GM12878 (cell line): ENCODE measurements at regions not wholly inside any gene's neighbourhood (a gene's known extent, or its start where the extent isn't known, plus 50 kb on each side); places are given as distances from the start of the nearest gene placed in this dataset.

ENCODE experiments used
- ATAC-seq: fragments of 200-7000 bp; cut with Tn5 transposase; 3 replicates; pipeline ENCODE4 v1.9.1; 2020; ENCODE audit warnings: mild to moderate bottlenecking, moderate library complexity
- BruUV-seq: library from RNA; stranded (reverse); fragments of 400-500 nt; replicated peaks from 2 replicates; lab custom pipeline; 2021; lab: Mats Ljungman, UMichigan
- CTCF ChIA-PET: fragments of 300-600 bp; sonication (Branson Sonifier 250); formaldehyde crosslinking; extraction: SDS; loops from one replicate; lab custom pipeline; 2021; ENCODE audit warnings: inconsistent platforms; lab: Yijun Ruan, JAX
- POLR2A ChIA-PET: fragments of 350-600 bp; formaldehyde crosslinking; extraction: SDS; loops from one replicate; lab custom pipeline; 2021; ENCODE audit warnings: inconsistent platforms; lab: Charles Lee
- RAD21 ChIA-PET: fragments of 300-600 bp; sonication (Branson Sonifier 250); formaldehyde crosslinking; loops from one replicate; lab custom pipeline; 2023; ENCODE audit warnings: antibody characterized with exemption; ENCODE audit not compliant: unreplicated experiment; lab: Charles Lee
- SMC1A ChIA-PET: fragments of 300-600 bp; sonication (Branson Sonifier 250); formaldehyde crosslinking; loops from one replicate; lab custom pipeline; 2023; ENCODE audit not compliant: unreplicated experiment, uncharacterized antibody; lab: Charles Lee
- DNase-seq: peaks from one replicate; pipeline ENCODE4 v3.0.0-alpha.2; 2011; ENCODE audit warnings: low read depth, low spot score
- FAIRE-seq: peaks from 3 replicates; lab custom pipeline; 2011; peaks lifted over from hg19 to GRCh38; lab: Jason Lieb, UNC
- H2AFZ ChIP-seq: 2 replicates; pipeline ENCODE4 v1.6.0; 2011; ENCODE audit warnings: low read depth, low read length, control low read depth; ENCODE audit not compliant: control insufficient read depth
- H3K27ac ChIP-seq: 2 replicates; pipeline ENCODE4 v1.5.1; 2011; ENCODE audit warnings: control low read depth; ENCODE audit not compliant: control insufficient read depth, insufficient read depth
- H3K27me3 ChIP-seq, 2 experiments: replicated peaks in 1 of 2; 2 replicates each; pipeline versions ENCODE4 v1.6.0 to v1.6.1; 2011; ENCODE audit warnings: low read length in 1 of 2; ENCODE audit not compliant: control insufficient read depth in 2 of 2, insufficient read depth in 2 of 2
- H3K36me3 ChIP-seq, 2 experiments: 2 replicates each; pipeline ENCODE4 v1.5.1; 2011; ENCODE audit warnings: low read length in 1 of 2; ENCODE audit not compliant: control insufficient read depth in 2 of 2, insufficient read depth in 2 of 2
- H3K4me1 ChIP-seq: 2 replicates; pipeline ENCODE4 v1.6.1; 2011; ENCODE audit warnings: mild to moderate bottlenecking, low read length, moderate library complexity, mixed read lengths; ENCODE audit not compliant: control insufficient read depth, insufficient read depth
- H3K4me2 ChIP-seq: 2 replicates; pipeline ENCODE4 v1.6.0; 2011; ENCODE audit warnings: control low read depth; ENCODE audit not compliant: control insufficient read depth, insufficient read depth
- H3K4me3 ChIP-seq: fragments of 200-600 bp; sonication (generic); 2 replicates; pipeline ENCODE4 v1.5.1; 2016
- H3K79me2 ChIP-seq: 2 replicates; pipeline ENCODE4 v1.6.0; 2011; ENCODE audit warnings: low read length; ENCODE audit not compliant: control insufficient read depth, insufficient read depth
- H3K9ac ChIP-seq: 2 replicates; pipeline ENCODE4 v1.8.0; 2011; ENCODE audit warnings: low read length, control low read depth, mixed read lengths; ENCODE audit not compliant: control insufficient read depth, insufficient read depth
- H3K9me3 ChIP-seq: replicated peaks from 3 replicates; pipeline ENCODE4 v1.5.1; 2011; ENCODE audit warnings: mild to moderate bottlenecking, low read length; ENCODE audit not compliant: control insufficient read depth, insufficient read depth
- H4K20me1 ChIP-seq: 2 replicates; pipeline ENCODE4 v1.6.0; 2011; ENCODE audit not compliant: control insufficient read depth, insufficient read depth
- HDGF ChIP-seq: fragments of 450-650 bp; IDR thresholded peaks from 2 replicates; pipeline ENCODE4 v1.6.1; 2016; ENCODE audit warnings: antibody characterized with exemption
- WRNIP1 ChIP-seq: IDR thresholded peaks from 2 replicates; pipeline ENCODE4 v1.6.1; 2011; ENCODE audit warnings: low read depth, low read length, improper control_type of control experiment, borderline replicate concordance
- WGBS: methylation state at CpG from one replicate; pipeline ENCODE4 v1.1.6; 2016; ENCODE audit warnings: low lambda C conversion rate; ENCODE audit not compliant: insufficient replicate concordance, insufficient coverage; ENCODE audit errors: missing lambda C conversion rate; 5-methylcytosine and 5-hydroxymethylcytosine counted together
- in situ Hi-C: fragments of 300-500 bp; cut with MboI; formaldehyde crosslinking; loops from 9 replicates; pipeline ENCODE4 v1.14.3; 2018; ENCODE audit warnings: mixed read lengths
- intact Hi-C: fragments of 100-400 bp; cut with micrococcal nuclease; formaldehyde crosslinking; loops from one replicate; pipeline ENCODE4 v1.14.2; 2022; ENCODE audit not compliant: unreplicated experiment

GRCh38 chr10:4250587-4250887 lies 465.5 kb upstream of the KLF6 start:
- 0% methylated on average over 2 of the region's 2 CpGs for WGBS
- no peak overlapping the region for H2AFZ ChIP-seq
- no TSS peak for BruUV-seq

GRCh38 chr10:4249841-4250586 lies 465.0 kb upstream of the KLF6 start:
- in situ Hi-C loops: no loop called here
- CTCF ChIA-PET: no interaction called here
- Histone ChIP-seq H3K79me2 (no peaks in the 10 kb centered on the region), H3K9ac (no peak overlapping the region), H3K9me3 (no peaks in the 10 kb centered on the region), H4K20me1 (no peaks in the 10 kb centered on the region), H2AFZ (no peak overlapping the region), H3K4me2 (no peak overlapping the region), H3K4me3 (no peak overlapping the region), H3K36me3 (no peaks in the 10 kb centered on the region)
- FAIRE-seq (no peak), ATAC-seq (no peak)
- no TSS peak for BruUV-seq
- 35% methylated on average over 4 of the region's 4 CpGs for WGBS
- RAD21 ChIA-PET: interaction anchor here (1.0 kb wide), 1 partner anchor 13 kb away, joined by 3 read pairs; no protein-coding TSS in a partner anchor
- POLR2A ChIA-PET: no interaction called here
- no peak for TF ChIP-seq WRNIP1
- TF ChIP-seq, all 136 proteins: peak for 0
- no peak overlapping the region for H3K27ac ChIP-seq
- intact Hi-C loops: no loop called here
- no peaks in the 10 kb centered on the region for H3K4me1 ChIP-seq
- DNase-seq: no peak
- SMC1A ChIA-PET: no interaction called here
- no peaks in the 10 kb centered on the region for H3K27me3 ChIP-seq

More at GRCh38 chr10:4250587-4250887, 465.5 kb upstream of the KLF6 start:
- DNase-seq: no peak
- Histone ChIP-seq H3K4me2 (no peak overlapping the region), H3K36me3 (no peaks in the 10 kb centered on the region), H3K27ac (no peak overlapping the region), H4K20me1 (no peaks in the 10 kb centered on the region), H3K4me1 (no peaks in the 10 kb centered on the region), H3K9me3 (no peaks in the 10 kb centered on the region), H3K27me3 (no peaks in the 10 kb centered on the region), H3K79me2 (no peaks in the 10 kb centered on the region), H3K9ac (no peak overlapping the region), H3K4me3 (no peak overlapping the region)
- ChIA-PET POLR2A (no interaction called here), RAD21 (interaction anchor here (1.0 kb wide), 1 partner anchor 12 kb away, joined by 3 read pairs; no protein-coding TSS in a partner anchor), SMC1A (no interaction called here), CTCF (interaction anchor here (0.5 kb wide), 1 partner anchor 616 kb away, joined by 3 read pairs; no protein-coding TSS in a partner anchor)
- no peak for ATAC-seq
- in situ Hi-C loops: no loop called here
- intact Hi-C loops: no loop called here
- no peak for TF ChIP-seq HDGF
- no peak for FAIRE-seq
